Esophagus muscularis mucosa (tissue), 4 donors: ENCODE measurements at regions not wholly inside any gene's neighbourhood (a gene's known extent, or its start where the extent isn't known, plus 50 kb on each side); places are given as distances from the start of the nearest gene placed in this dataset.

Source experiments
- DNase-seq: peaks from one replicate; pipeline ENCODE4 v3.0.0-alpha.2; 2017; ENCODE audit errors: extremely low spot score
- H3K27ac ChIP-seq, 4 donors: fragments of 200-600 bp; sonication (generic); replicated peaks in 1 of 4; 1 replicate in 3 of 4; 2 replicates in 1 of 4; pipeline ENCODE4 v1.5.1; 2016 to 2019; ENCODE audit warnings: mild to moderate bottlenecking in 1 of 4
- H3K27me3 ChIP-seq, 4 donors: fragments of 200-600 bp; sonication (generic); one replicate each; pipeline versions ENCODE4 v1.5.1 to v1.6.0; 2016 to 2019
- H3K36me3 ChIP-seq, 4 donors: fragments of 200-600 bp; sonication (generic); one replicate each; pipeline ENCODE4 v1.5.1; 2016 to 2019
- H3K4me1 ChIP-seq, 4 donors: fragments of 200-600 bp; sonication (generic); one replicate each; pipeline ENCODE4 v1.5.1; 2016 to 2019
- H3K4me3 ChIP-seq, 4 donors: fragments of 200-600 bp; sonication (generic); 1 replicate in 2 of 4; 2 replicates in 2 of 4; pipeline ENCODE4 v1.5.1; 2016 to 2019; ENCODE audit warnings: mild to moderate bottlenecking in 4 of 4, moderate library complexity in 1 of 4
- H3K9me3 ChIP-seq, 4 donors: fragments of 200-600 bp; sonication (generic); 1 replicate in 3 of 4; 2 replicates in 1 of 4; pipeline ENCODE4 v1.5.1; 2016 to 2019
- EP300 ChIP-seq: sonication (generic); formaldehyde crosslinking; IDR thresholded peaks from one replicate; pipeline ENCODE4 v1.6.1; 2017; ENCODE audit warnings: antibody characterized with exemption
- POLR2A ChIP-seq: fragments of 450-650 bp; IDR thresholded peaks from one replicate; pipeline ENCODE4 v1.6.1; 2017; ENCODE audit warnings: antibody characterized with exemption, moderate library complexity, mild to moderate bottlenecking, low read depth
- POLR2AphosphoS5 ChIP-seq, 2 donors: sonication (generic); formaldehyde crosslinking; IDR thresholded peaks; one replicate each; pipeline ENCODE4 v1.6.1; 2017; ENCODE audit warnings: antibody characterized with exemption in 2 of 2
- WGBS: methylation state at CpG from one replicate; pipeline ENCODE4 v1.1.5; 2018; 5-methylcytosine and 5-hydroxymethylcytosine counted together
- intact Hi-C: fragments of 100-400 bp; cut with DNase I; formaldehyde crosslinking; loops from one replicate; pipeline ENCODE4 v1.15.1; 2023
- TF ChIP-seq, protein P1 (sequence below), 3 experiments: fragments of 200-600 bp in 2 of 3; fragments of 450-650 bp in 1 of 3; sonication (generic) in 2 of 3; IDR thresholded peaks; one replicate each; pipeline ENCODE4 v1.5.1; 2017 to 2019; ENCODE audit warnings: antibody characterized with exemption in 3 of 3, mild to moderate bottlenecking in 2 of 3, moderate library complexity in 1 of 3

GRCh38 chr11:19602891-19603290 lies 109.7 kb upstream of the NAV2 start:
- TF ChIP-seq EP300 (no peak), POLR2AphosphoS5 (IDR thresholded peaks at IDR 0.05) (no peak), POLR2A (no peak)
- TF ChIP-seq, protein P1, sequence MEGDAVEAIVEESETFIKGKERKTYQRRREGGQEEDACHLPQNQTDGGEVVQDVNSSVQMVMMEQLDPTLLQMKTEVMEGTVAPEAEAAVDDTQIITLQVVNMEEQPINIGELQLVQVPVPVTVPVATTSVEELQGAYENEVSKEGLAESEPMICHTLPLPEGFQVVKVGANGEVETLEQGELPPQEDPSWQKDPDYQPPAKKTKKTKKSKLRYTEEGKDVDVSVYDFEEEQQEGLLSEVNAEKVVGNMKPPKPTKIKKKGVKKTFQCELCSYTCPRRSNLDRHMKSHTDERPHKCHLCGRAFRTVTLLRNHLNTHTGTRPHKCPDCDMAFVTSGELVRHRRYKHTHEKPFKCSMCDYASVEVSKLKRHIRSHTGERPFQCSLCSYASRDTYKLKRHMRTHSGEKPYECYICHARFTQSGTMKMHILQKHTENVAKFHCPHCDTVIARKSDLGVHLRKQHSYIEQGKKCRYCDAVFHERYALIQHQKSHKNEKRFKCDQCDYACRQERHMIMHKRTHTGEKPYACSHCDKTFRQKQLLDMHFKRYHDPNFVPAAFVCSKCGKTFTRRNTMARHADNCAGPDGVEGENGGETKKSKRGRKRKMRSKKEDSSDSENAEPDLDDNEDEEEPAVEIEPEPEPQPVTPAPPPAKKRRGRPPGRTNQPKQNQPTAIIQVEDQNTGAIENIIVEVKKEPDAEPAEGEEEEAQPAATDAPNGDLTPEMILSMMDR (IDR thresholded peaks at IDR 0.05), result no peak

GRCh38 chr11:19602406-19602805 lies 110.2 kb upstream of the NAV2 start:
- Histone ChIP-seq H3K9me3 (no peaks in the 10 kb centered on the region), H3K4me3 (no peak overlapping the region), H3K4me1 (peaks cover 9 to 34% (median 27%) of the 10 kb centered on the region in 4 donors), H3K36me3 (no peaks in the 10 kb centered on the region), H3K27me3 (no peaks in the 10 kb centered on the region), H3K27ac (no peak overlapping the region)
- TF ChIP-seq POLR2AphosphoS5 (IDR thresholded peaks at IDR 0.05) (no peak), EP300 (no peak), POLR2A (no peak)
- TF ChIP-seq, protein P1 (IDR thresholded peaks at IDR 0.05), result no peak
- peak; percentile 68 for DNase-seq
- WGBS, result 86% methylated on average over 6 of the region's 6 CpGs
- intact Hi-C loops, result no loop called here

More at GRCh38 chr11:19602891-19603290, 109.7 kb upstream of the NAV2 start:
- H3K27ac ChIP-seq, result no peak overlapping the region
- DNase-seq, result peak; percentile 53
- H3K36me3 ChIP-seq, result no peaks in the 10 kb centered on the region
- WGBS, result 95% methylated on average over 6 of the region's 6 CpGs
- intact Hi-C loops, result no loop called here
- H3K27me3 ChIP-seq, result no peaks in the 10 kb centered on the region
- H3K4me1 ChIP-seq, result peaks cover 13 to 39% (median 29%) of the 10 kb centered on the region in 4 donors
- H3K4me3 ChIP-seq, result no peak overlapping the region
- no peaks in the 10 kb centered on the region for H3K9me3 ChIP-seq

DNA sequence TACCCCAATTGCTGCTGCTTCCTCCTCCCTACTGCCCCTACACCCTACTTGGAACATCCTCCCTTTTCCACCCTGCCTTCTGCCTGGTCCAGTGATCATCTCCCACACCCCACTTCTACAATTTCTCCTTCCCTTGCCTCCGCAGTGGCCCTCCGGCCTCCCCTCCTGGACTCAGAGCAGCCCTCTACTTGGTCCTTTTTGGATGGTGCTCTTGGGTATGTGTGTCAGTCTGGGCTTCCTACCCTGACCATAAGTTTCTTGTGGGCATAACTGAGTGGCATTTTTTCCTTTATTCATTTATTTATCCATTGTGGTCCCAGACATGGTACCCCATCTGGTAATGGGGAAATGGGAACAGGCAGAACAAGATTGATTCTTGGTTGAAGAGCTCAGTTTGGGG lies 111.4 kb upstream of the NAV2 start:
- peak; percentile 72 for DNase-seq
- H3K27ac ChIP-seq, result no peak overlapping the region
- no peaks in the 10 kb centered on the region for H3K27me3 ChIP-seq
- intact Hi-C loops, result no loop called here
- H3K36me3 ChIP-seq, result no peaks in the 10 kb centered on the region
- WGBS, result 100% methylated on average over 2 of the region's 2 CpGs
- no peak for TF ChIP-seq POLR2A
- no peak for TF ChIP-seq EP300
- TF ChIP-seq POLR2AphosphoS5 (IDR thresholded peaks at IDR 0.05), result no peak
- TF ChIP-seq, protein P1 (IDR thresholded peaks at IDR 0.05), result no peak
- H3K4me3 ChIP-seq, result no peak overlapping the region
- H3K4me1 ChIP-seq, result peaks cover 12 to 33% (median 30%) of the 10 kb centered on the region in 4 donors
- H3K9me3 ChIP-seq, result no peaks in the 10 kb centered on the region

GRCh38 chr11:19599681-19600080 lies 113.0 kb upstream of the NAV2 start:
- intact Hi-C loops, result no loop called here
- no peak for DNase-seq
- 60% methylated on average over 4 of the region's 4 CpGs for WGBS
- H3K27ac ChIP-seq, result no peak overlapping the region
- H3K4me3 ChIP-seq, result no peak overlapping the region
- H3K9me3 ChIP-seq, result no peaks in the 10 kb centered on the region
- TF ChIP-seq EP300 (no peak), POLR2AphosphoS5 (IDR thresholded peaks at IDR 0.05) (no peak), POLR2A (no peak)
- TF ChIP-seq, protein P1 (IDR thresholded peaks at IDR 0.05), result no peak
- peaks cover 16 to 30% (median 27%) of the 10 kb centered on the region in 4 donors for H3K4me1 ChIP-seq
- no peaks in the 10 kb centered on the region for H3K27me3 ChIP-seq
- no peaks in the 10 kb centered on the region for H3K36me3 ChIP-seq

DNA sequence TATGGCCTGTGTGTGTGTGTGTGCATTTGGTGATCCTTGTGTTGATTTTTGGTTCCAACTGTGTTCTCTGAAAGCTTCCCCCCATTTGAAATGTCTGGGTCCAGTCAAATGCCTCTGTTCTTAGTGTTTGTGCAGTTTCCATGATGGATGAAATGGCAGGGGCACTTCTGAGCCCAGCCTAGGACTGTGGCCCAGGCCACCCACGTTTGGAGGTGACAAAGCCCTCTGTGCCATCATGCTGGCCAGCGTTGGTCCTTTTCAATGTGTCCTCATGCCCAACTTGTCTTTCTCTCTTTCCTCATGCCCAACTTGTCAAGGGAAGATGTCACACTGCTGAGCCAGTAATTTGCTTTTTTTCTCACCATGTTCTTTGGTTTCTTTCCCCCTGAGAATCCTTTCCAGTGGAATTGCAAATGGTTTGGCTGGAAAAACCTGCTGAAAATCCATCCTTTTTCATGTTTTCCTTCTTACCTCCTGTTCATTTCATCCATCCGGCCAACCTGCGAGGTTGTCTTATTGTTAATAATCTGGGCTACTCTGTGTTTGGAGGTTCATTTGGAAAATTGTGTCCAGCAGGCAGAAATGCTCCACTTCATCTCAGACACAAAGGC lies 113.7 kb upstream of the NAV2 start:
- Histone ChIP-seq H3K9me3 (no peaks in the 10 kb centered on the region), H3K4me3 (no peak overlapping the region), H3K27me3 (no peaks in the 10 kb centered on the region), H3K27ac (no peak overlapping the region), H3K36me3 (no peaks in the 10 kb centered on the region), H3K4me1 (peaks cover 16 to 30% (median 27%) of the 10 kb centered on the region in 4 donors)
- intact Hi-C loops, result no loop called here
- DNase-seq, result no peak
- TF ChIP-seq POLR2A (no peak), POLR2AphosphoS5 (IDR thresholded peaks at IDR 0.05) (no peak), EP300 (no peak)
- TF ChIP-seq, protein P1 (IDR thresholded peaks at IDR 0.05), result no peak
- WGBS, result 79% methylated on average over 4 of the region's 4 CpGs
